Ishikawa (cell line): ENCODE measurements at regions not wholly inside any gene's neighbourhood (a gene's known extent, or its start where the extent isn't known, plus 50 kb on each side); places are given as distances from the start of the nearest gene placed in this dataset.

Experiments
- CEBPB ChIP-seq: IDR thresholded peaks from 2 replicates; pipeline ENCODE4 v1.6.1; 2012
- CREB1 ChIP-seq: IDR thresholded peaks from 2 replicates; pipeline ENCODE4 v1.6.1; 2012; ENCODE audit warnings: low read depth
- EGR1 ChIP-seq: IDR thresholded peaks from 2 replicates; pipeline ENCODE4 v1.6.1; 2012
- EP300 ChIP-seq: IDR thresholded peaks from 2 replicates; pipeline ENCODE4 v1.6.1; 2012; ENCODE audit warnings: borderline replicate concordance
- FOXM1 ChIP-seq: IDR thresholded peaks from 2 replicates; pipeline ENCODE4 v1.6.1; 2012; ENCODE audit warnings: low read depth, borderline replicate concordance
- MAX ChIP-seq: IDR thresholded peaks from 2 replicates; pipeline ENCODE4 v1.6.1; 2012
- NFIC ChIP-seq: IDR thresholded peaks from 2 replicates; pipeline ENCODE4 v1.6.1; 2012
- RAD21 ChIP-seq: IDR thresholded peaks from 2 replicates; pipeline ENCODE4 v1.6.1; 2012; ENCODE audit warnings: low read depth
- REST ChIP-seq: IDR thresholded peaks from 2 replicates; pipeline ENCODE4 v1.6.1; 2012; ENCODE audit warnings: low read depth, mild to moderate bottlenecking
- USF1 ChIP-seq: IDR thresholded peaks from 2 replicates; pipeline ENCODE4 v1.6.1; 2012
- YY1 ChIP-seq: IDR thresholded peaks from 2 replicates; pipeline ENCODE4 v1.6.1; 2012; ENCODE audit warnings: low read depth

- TF ChIP-seq EGR1 (no peak), YY1 (no peak), MAX (no peak), EP300 (no peak), USF1 (no peak), NFIC (no peak), FOXM1 (no peak), CEBPB (no peak), CREB1 (no peak), REST (no peak), RAD21 (no peak)
Measured at GRCh38 chr6:126913651-126914050, 204.8 kb upstream of the RSPO3 start.
